HG03460 (cell line): ENCODE measurements at regions not wholly inside any gene's neighbourhood (a gene's known extent, or its start where the extent isn't known, plus 50 kb on each side); places are given as distances from the start of the nearest gene placed in this dataset.

ENCODE experiments used
- ATAC-seq: cut with Tn5 transposase; IDR thresholded peaks from one replicate; pipeline ENCODE4 v1.9.1; 2021; ENCODE audit not compliant: unreplicated experiment

DNA sequence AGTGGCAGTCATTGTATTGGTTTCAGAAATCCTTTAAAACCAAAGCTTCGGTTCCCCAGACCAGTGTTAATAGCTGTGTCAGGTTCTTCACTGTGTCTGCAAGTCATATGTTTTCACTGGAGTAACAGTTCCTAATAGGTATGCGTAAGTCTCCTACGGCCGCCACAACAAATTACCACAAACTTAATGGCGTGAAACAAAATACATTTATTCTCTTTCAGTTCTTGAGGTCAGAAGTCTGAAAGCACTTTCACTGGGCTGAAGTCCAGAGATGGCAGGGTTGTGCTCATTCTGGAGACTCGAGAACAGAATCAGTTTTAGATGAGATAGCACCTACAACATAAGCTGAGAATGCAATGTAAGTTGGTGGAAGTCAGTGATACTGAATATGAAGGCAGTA, 556.2 kb downstream of the TLE4 start:
- no peak for ATAC-seq

- ATAC-seq = no peak
Observed at GRCh38 chr9:80125731-80126264, 554.0 kb downstream of the TLE4 start.

DNA sequence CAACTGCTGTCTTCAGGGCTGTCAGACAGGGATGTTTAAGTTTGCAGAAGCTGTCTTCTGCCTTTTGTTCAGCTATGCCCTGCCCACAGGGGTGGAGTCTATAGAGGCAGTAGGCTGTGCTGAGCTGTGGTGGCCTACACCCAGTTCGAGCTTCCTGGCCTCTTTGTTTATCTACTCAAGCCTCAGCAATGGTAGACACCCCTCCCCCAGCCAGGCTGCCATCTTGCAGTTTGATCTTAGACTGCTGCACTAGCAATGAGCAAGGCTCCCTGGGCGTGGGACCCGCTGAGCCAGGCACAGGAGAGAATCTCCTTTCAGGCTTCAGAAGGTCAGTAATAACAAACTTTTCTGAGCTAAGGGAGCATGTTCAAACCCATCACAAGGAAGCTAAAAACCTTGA, 545.3 kb downstream of the TLE4 start:
- no peak for ATAC-seq

GRCh38 chr9:80114241-80114640, 542.5 kb downstream of the TLE4 start:
- no peak for ATAC-seq

- ATAC-seq = no peak
Observed at GRCh38 chr9:80107931-80108660, 536.3 kb downstream of the TLE4 start.

DNA sequence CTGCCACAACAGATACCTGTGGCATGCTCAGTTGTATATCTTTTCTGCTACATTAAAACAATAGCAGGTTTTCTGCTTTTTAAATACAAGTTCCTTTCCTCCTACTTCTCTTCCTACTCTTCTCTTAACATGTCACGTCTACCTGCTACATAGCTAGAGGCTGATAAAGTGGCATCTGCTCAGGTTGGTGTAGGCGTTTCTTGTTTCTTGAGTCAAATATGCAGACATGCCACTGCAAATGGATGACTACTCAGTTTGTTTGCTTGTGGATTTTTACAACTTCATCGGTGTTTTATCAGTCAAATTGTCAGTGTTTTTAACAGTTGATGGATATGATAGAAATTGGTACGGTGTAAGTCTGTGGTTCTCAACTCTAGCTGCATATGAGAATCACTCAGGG, 525.7 kb downstream of the TLE4 start:
- ATAC-seq = no peak

DNA sequence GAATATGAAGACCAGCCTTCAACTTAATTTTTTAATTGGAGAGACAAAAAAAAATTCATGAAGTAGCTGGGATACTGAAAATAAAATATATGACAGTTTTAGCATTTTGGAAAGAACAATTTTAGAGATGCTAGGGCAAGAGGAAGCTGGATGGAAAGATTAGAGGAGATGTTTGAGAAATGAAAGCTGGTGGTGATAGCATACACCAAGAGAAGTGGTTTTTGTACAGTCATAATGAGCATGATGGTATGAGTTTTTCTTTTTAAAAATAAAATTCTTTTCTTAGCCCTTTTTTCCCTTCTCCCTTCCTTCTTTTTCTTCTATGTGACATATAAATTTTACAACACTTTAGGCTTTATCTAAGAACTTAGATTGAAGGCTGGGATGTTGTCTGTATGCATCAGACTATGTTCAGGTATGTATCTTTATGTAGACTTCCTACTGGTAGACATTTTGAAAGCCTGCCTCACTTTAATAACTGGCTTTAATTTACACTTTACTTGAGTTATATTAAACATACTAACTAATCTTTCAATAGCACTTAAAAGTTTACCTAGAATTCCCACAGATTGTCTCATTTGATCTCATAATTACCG, 522.5 kb downstream of the TLE4 start:
- no peak for ATAC-seq

DNA sequence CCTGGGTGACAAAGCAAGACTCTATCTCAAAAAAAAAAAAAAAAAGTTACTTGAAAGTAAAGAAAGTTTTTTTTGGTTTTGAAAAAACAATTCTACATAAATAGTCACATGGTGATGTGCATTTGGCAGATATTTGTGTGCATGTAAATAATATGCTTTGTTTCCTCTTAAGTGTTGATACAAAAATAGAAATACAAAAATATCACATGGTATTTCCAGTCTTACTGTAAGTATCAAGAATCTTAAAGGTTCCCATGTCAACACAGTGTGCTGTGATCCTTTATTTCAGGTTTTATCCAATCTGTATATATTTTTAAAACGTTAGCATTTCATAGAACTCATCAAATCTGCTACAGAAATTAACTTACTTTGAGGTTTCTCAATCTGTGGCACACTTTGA, 521.9 kb downstream of the TLE4 start:
- no peak for ATAC-seq

GRCh38 chr9:80091526-80091925, 519.8 kb downstream of the TLE4 start:
- no peak for ATAC-seq

GRCh38 chr9:80090317-80090716, 518.6 kb downstream of the TLE4 start:
- no peak for ATAC-seq

DNA sequence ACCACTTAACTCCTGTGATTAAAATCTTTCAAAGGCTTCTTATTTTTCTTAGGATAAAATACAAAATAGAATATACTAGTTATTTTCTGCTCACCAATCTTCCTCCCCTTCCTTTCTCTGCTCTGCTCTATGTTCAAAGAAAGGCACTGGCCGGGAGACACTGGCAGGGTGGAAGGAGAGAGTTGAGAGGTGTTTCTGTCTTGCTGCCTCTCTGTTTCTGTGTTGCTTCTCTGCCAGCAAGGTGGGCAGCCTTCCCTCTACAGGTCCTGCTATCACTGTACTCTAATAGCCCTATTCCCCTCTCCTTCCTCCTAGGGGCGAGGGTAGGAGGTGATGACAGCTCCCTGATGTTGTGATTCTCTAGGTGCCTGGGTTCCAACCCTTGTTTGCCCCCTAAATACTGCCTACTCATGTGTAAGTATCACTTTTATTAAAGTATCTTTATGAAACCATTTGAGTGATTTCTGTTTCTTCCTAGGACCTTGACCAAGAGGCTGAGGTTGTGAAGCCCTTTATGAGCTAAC, 515.1 kb downstream of the TLE4 start:
- no peak for ATAC-seq

DNA sequence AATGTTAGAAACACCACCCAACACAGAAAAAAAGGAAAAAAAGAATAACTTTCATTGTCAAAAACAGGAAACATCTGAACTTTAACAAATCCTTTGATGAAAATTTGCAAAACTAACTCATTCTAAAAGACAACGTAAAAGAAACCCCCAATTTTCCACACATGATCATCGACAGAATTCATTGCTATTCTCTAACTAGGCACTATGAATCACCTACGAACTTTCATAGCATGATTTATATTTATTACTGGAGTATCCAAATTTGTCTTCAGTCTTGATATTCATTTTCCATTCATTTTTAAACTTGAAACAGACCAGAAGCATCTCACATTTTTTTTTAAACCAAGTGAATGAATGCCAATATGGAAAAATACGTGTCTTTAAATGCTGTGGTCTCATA, 514.6 kb downstream of the TLE4 start:
- ATAC-seq = no peak

GRCh38 chr9:80085668-80086067, 513.9 kb downstream of the TLE4 start:
- ATAC-seq = no peak

DNA sequence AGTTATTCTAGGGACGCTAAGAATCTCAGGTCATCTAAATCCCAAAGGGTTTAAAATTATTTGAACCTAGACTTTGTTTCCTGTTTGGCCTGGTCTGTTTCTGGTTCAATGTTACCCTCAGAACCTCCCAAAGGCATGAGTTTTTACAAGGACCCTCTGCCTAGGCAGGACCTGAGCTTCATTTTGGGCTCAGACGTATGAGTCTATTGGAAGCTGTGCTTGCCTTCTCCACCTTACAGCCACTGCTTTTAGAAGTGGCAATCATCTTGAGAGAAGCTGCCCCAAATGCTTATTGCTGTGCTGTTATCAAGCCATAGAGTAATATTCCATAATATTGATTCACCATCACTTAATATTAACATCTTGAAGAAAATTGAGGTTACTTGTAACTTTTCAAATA, 510.4 kb downstream of the TLE4 start:
- ATAC-seq = no peak

GRCh38 chr9:80078826-80079225, 507.1 kb downstream of the TLE4 start:
- no peak for ATAC-seq

DNA sequence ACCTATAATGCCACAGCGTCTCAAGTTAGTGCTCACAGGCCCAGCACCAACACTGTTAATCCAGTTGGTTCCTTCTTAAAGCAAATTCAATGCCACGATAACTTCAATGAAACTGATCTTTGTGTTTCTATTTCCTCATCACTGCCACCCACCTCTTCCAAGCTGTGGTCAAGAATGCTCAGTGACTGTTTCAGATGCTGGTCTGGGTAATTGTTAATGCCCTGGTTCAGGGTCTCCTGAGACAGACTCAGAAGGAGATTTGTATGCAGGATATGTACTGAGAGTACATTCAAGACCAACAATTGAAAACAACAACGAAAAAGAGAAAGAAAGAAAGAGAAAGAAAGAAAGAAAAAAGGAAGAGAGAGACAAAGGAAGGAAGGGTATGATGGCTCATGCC, 505.3 kb downstream of the TLE4 start:
- ATAC-seq = no peak

DNA sequence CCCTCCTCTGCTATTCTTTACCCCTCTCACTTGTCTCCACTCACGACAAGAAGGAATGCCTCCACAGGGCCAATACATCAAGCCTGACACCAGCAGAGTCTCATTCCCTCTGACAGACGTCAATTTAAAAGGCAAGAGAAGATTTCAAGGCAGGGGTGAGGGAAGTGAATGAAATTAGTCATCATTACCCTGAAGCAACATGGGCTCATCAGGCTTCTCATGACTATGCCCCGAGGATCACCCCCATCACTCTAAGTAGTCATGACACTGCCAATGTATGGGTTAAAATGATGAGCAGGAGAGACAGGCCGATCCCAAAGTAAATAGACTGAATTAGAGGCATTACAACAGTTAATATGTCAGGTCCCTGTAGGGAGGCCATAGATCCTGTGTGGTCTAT, 504.4 kb downstream of the TLE4 start:
- ATAC-seq = no peak

- no peak for ATAC-seq
Observed at GRCh38 chr9:80074439-80074838, 502.7 kb downstream of the TLE4 start.

DNA sequence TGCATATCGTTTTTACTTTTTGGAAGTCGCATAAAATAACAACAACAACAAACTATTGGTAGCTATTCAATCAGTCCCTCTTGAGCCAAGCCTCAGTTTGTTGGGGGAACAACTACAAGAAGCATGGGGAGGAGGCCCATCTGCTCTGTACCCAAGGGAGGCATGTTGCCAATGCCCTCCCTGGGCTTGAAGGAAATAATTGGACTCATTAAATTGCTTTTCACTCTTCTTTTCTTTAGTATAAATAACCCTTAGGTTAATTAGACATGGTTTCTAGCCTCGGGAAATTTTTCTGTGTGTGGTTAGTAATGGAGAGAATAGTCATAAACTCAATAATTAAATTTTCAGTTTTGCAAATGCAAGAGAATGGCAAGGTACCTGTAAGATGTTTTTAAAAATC, 500.7 kb downstream of the TLE4 start:
- no peak for ATAC-seq

GRCh38 chr9:80070071-80070742, 498.4 kb downstream of the TLE4 start:
- no peak for ATAC-seq

- ATAC-seq = no peak
Observed at GRCh38 chr9:80066931-80067330, 495.2 kb downstream of the TLE4 start.

DNA sequence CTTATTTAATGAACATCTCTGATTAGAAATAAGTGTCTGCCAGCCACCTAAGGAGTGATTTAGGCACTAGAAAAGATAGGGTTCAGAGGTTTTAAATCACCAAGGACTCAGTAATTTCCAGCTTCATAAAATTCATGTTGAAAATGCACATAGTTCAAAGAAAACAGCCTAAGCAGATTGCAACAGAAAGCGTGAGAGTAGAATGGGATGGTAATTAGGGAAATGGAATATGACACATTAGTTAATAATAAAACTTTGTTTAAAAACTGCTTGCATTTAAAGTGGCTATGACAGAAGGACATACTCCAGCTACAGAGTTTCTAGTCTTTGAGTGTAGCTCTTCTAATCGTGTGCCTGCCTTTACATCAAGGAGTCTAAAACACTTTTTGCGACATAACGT, 490.8 kb downstream of the TLE4 start:
- ATAC-seq = no peak
